Activated CD4-positive, CD25-positive, alpha-beta regulatory T cell treated with anti-CD3 and anti-CD28 coated beads, Interleukin-2, amount 50 U/mL, for 24 hours (primary cell): ENCODE measurements at regions not wholly inside any gene's neighbourhood (a gene's known extent, or its start where the extent isn't known, plus 50 kb on each side); places are given as distances from the start of the nearest gene placed in this dataset.
"Not testable (repeated sequence)": the region's sequence is repeated elsewhere in the genome, so short reads cannot be mapped to it uniquely, and the experiment has no call there.

Experiments used
- ATAC-seq, 2 donors: fragments of 150-1000 bp; cut with Tn5 transposase; one replicate each; pipeline ENCODE4 v1.10.0; 2021; ENCODE audit warnings: mild to moderate bottlenecking in 1 of 2, moderate library complexity in 1 of 2

GRCh38 chr4:17436047-17436749, 75.7 kb downstream of the QDPR start:
- not testable (repeated sequence) for ATAC-seq

GRCh38 chr4:17433827-17434226, 78.1 kb downstream of the QDPR start:
- ATAC-seq, result no peak

- ATAC-seq, result no peak
These were observed 83.9 kb downstream of the QDPR start for GRCh38 chr4:17427991-17428390.

- no peak for ATAC-seq
These were observed 85.7 kb downstream of the QDPR start for GRCh38 chr4:17426222-17426621.

DNA sequence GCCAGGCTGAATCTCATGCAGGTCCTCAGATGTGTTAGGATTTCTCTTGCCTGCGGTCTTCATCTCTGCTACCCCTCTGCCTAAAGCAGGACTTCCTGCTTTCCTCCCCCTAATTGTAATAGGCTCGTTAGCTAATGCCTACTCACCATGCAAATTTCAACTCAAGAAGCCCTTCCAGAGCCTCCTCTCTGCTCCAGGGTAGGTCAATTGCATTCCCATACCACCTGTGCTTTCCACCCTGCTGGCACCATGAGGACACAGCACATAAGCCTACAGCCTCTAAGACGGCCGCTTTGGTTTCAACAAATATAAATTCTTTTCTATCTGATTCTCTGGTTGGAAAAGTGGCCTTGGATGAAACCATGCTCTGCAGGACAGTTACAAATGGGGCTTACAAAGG, 93.9 kb downstream of the QDPR start:
- ATAC-seq, result no peak

DNA sequence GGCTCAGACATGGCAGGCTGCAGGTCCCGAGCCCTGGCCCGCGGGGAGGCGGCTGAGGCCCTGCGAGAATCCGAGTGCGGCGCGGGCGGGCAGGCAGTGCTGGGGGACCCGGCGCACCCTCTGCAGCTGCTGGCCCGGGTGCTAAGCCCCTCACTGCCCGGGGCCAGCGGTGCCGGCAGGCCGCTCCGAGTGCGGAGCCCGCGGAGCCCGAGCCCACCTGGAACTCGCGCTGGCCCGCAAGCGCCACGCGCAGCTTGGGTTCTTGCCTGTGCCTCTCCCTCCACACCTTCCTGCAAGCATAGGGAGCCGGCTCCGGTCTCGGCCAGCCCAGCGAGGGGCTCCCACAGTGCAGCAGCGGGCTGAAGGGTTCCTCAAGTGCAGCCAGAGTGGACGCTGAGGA, 97.5 kb downstream of the QDPR start:
- ATAC-seq, result no peak

DNA sequence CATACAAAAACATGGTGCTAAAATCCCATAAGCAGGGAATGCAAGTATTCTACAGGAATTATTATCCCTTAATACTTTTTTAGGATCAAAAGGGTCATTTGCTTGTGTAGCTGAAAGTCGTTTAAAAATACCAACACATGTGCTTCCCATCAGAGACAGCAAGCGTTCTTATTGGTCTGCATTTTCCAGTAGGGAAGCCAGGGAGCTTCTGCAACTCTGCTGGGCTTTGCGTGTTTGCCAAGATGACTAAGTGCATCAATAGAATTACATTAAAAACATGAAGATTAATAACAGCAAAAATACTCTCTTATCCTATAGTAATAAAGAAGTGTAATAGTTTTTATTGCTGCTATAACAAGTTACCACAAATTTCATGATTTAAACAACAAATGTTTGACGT, 111.2 kb downstream of the QDPR start:
- ATAC-seq, result no peak

- no peak for ATAC-seq
These were observed 113.1 kb downstream of the QDPR start for GRCh38 chr4:17398805-17399204.

DNA sequence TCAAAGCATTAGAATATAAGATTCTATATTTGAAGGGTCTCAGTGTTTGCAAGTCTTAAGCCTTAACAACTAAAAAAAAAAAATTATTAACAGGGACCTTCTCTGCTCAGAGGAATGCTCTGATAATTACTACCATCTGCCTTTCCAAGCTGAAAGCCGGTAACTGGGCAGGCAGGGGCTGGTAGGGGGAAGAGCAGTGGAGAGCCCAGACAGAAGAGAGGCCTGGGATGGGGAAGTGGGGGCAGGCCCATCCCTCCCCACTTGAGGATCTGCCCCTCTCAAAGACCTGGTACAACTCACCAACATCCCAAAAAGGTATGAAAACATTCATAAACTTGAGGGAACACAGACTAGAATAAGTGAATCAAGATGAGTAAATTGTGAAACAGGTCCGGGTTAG, 113.9 kb downstream of the QDPR start:
- ATAC-seq, result no peak

- ATAC-seq, result no peak
These were observed 114.3 kb downstream of the QDPR start for GRCh38 chr4:17397611-17398010.

GRCh38 chr4:17385403-17385802, 126.5 kb downstream of the QDPR start:
- ATAC-seq, result peak in 1 of 2 donors; percentile 36

DNA sequence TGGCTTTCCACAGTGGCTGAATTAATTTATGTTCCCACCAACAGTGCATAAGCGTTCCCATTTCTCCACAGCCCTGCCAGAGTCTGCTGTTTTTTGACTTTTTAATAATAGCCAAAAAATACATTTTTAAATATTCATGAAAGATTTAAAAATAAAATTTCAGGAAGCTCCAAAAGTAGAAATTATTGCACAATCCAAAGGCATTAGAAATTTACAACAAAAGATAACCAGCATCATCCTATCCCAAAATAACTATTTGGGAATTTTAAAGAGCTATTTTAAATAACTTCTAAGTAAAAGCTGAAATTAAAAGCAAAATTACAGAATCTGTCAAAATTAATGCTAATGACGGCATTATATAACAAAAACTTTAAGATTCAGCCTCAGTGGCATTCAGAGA, 131.5 kb downstream of the QDPR start:
- no peak for ATAC-seq

DNA sequence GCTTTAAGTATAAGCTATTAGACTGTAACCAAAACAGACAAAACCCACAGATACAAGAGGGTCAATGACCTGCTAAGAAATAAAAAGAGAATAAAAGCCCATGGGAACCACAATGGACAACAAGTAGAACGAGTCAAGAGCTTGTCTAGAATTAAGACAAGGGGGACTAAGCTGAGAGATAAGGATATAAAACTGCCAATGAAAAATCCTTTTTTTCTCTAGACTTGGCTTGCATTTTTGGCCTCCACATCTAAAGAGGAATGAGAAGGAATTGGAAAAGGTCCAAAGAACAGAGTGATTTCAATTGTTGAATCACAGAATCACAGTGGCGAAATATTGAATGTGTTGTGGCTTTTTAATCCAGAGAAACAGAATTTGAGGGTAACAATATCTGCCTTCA, 135.7 kb downstream of the QDPR start:
- ATAC-seq, result no peak

DNA sequence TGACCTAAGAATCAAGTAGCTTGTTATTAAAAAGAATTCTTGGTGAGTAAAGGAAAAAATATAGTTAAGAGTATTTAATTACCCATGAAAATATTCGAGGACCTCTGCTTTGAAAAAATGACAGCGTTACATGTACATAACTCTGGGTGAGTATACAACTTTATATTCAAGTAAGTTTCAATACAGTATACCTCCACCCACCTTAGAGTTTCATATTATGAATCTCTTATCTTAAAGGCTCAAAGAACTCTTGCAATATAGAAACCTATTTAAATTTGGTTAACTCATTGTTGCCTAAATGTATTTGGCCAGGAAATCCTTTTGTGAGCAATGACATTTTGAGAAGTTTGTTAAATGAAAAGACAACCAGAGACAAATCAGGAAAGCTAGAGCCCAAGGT, 138.2 kb downstream of the QDPR start:
- no peak for ATAC-seq

DNA sequence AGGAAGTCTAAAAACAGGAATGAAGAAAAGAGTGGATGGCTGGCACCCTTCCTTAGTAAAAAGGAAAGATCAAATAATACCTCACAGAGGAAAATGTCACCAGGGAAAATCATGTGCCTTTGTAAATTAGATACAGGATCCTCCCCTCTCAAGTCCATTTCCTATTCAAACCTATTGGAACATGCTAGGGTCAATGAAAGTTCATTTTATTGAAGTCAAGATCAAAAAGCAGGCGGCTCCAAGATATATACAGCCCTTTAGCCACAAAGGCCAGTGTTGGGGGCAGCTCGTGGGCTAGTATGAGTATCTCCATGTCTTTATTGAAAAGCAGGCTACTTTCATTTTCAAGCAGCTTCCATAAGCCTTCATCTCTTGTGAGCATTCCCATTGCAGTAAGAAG, 141.1 kb downstream of the QDPR start:
- no peak for ATAC-seq

DNA sequence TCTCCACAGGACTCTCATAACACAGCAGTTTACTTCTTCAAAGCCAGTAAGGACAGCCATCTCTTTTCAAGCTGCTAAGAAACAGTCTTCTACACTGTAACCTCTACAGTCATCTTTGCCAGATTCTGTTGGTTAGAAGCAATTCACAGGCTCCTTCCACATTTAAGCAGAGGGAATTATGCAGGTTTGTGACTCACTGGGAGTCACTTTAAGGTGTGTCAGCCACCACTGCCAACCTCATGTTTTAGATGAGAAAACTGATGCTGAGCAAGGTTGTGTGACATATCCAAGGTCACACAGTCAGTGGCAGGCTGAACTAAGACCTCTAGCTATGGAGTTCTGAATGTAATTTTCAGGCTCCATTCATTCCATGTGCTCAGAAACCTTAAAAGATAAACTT, 143.5 kb downstream of the QDPR start:
- no peak for ATAC-seq

GRCh38 chr4:17367201-17367600, 144.7 kb downstream of the QDPR start:
- ATAC-seq, result no peak

GRCh38 chr4:17366496-17366895, 145.4 kb downstream of the QDPR start:
- no peak for ATAC-seq

DNA sequence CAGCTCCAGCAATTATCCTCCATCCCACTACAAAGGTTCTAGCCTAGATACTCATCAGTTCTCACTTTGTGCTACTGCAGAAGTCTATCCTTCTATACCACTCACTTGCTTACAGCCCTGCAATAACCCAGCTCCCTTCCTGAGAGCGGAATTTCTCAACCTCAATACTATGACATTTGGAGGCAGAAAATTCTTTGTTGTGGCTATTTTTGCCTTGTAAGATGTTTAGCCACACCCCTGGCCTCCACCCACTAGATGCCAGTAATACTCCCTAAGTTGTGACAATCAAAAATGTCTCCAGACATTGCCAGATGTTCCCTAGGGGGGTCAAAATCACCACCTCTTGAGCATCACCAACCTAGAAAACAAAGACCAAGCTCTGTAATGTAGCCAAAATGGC, 149.5 kb downstream of the QDPR start:
- no peak for ATAC-seq

DNA sequence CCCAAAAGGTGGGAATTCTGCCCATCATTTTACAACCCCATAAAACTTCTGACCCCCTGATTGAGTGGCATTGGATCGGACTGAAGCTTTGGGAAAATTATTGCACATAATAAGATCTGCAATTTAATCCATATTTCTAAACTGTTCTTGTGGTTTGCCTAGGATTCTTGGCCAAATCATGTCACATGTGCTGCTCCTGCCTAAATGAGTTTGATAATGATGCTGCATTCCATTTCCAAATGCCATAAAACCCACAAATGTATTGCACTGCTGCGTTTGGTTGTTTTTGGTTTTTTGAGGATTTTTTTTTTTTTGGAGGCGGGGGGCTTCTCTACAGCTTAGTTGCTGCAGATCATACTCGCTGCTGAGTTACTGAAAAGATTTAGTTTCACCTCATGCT, 153.6 kb downstream of the QDPR start:
- no peak for ATAC-seq

GRCh38 chr4:17356926-17357325, 155.0 kb downstream of the QDPR start:
- no peak for ATAC-seq

DNA sequence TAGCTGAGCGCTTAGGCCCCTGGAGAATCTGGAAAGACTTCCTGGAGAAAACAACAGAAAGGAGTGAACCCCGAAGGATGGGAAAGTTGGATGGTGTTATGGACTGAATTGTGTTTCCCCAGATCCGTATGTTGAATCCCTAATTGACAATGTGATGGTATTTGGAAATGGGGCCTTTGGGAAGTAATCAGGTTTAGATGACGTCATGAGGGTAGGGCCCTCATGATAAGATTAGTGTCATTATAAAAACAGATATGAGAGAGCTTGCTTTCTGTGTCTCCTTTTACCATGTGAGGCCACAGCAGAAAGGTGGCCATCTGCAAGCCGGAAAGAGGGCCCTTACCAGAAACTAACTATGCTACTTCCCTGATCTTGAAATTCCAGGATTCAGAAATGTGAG, 159.5 kb downstream of the QDPR start:
- no peak for ATAC-seq

DNA sequence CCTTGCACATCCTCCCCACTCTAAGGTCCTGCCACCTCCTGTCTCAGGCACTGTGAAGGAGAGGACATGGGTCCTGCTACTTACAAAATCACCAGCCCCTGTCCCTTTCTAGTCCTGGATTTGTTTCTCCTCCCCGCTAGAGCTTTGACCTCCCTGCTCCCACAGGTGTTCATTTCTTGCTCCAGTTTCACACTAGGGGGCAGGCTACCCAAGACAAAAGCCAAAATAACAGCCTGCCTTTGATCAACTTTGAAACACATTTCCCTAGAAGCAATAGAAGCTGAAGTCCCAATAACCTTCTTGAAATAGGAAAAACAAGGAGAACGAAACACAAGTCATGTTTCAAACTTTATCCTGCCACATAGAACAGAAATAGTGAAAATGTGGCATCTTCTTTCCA, 164.4 kb downstream of the QDPR start:
- ATAC-seq, result no peak

DNA sequence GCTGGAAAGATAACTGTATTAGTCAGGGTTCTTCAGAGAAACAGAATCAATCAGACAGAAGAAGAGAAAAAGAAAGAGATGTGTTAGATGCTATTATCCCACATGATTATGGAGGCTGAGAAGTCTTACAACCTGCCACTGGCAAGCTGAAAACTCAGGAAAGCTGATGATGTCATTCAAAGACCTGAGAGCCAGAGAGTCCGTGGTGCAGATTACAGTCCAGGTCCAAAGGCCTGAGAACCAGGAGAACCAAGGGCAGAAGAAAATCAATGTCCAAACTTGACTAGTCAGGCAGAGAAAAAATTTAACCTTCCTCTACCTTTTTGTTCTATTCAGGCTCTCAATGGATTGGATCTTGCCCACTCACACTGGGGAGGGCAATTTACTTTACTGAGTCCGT, 172.5 kb downstream of the QDPR start:
- ATAC-seq, result no peak

- peak; percentile 25 to 30 for ATAC-seq
These were observed 174.9 kb downstream of the QDPR start for GRCh38 chr4:17336986-17337385.
